IgD-negative memory B cell (primary cell): ENCODE measurements at regions not wholly inside any gene's neighbourhood (a gene's known extent, or its start where the extent isn't known, plus 50 kb on each side); places are given as distances from the start of the nearest gene placed in this dataset.
A peak's percentile ranks its signal among the peaks of the same experiment; 100 is the strongest.
"Not testable (repeated sequence)": the region's sequence is repeated elsewhere in the genome, so short reads cannot be mapped to it uniquely, and the experiment has no call there.

ENCODE experiments used
- H3K27ac Mint-ChIP-seq, 3 donors: one replicate each; pipeline ENCODE4 v1.8.0; 2020 to 2022; ENCODE audit warnings: mild to moderate bottlenecking in 3 of 3, mixed read lengths in 3 of 3, moderate library complexity in 1 of 3
- H3K27me3 Mint-ChIP-seq: one replicate; pipeline ENCODE4 v1.8.0; 2021; ENCODE audit warnings: mixed read lengths
- H3K36me3 Mint-ChIP-seq: one replicate; pipeline ENCODE4 v1.8.0; 2020; ENCODE audit warnings: mild to moderate bottlenecking, mixed read lengths
- H3K4me1 Mint-ChIP-seq, 3 donors: one replicate each; pipeline ENCODE4 v1.8.0; 2020 to 2022; ENCODE audit warnings: mixed read lengths in 3 of 3, mild to moderate bottlenecking in 1 of 3
- H3K4me3 Mint-ChIP-seq, 4 donors: one replicate each; pipeline ENCODE4 v1.8.0; 2020 to 2022; ENCODE audit warnings: mild to moderate bottlenecking in 4 of 4, mixed read lengths in 4 of 4, moderate library complexity in 3 of 4
- H3K9me3 Mint-ChIP-seq, 3 donors: one replicate each; pipeline ENCODE4 v1.8.0; 2020 to 2021; ENCODE audit warnings: mixed read lengths in 3 of 3, mild to moderate bottlenecking in 1 of 3

GRCh38 chr15:31433091-31433490 is 106.5 kb downstream of the KLF13 start:
- peak overlapping the region in 2 of 3 donors; percentile 89 to 94 for H3K27ac Mint-ChIP-seq
- peaks cover 28 to 45% (median 39%) of the 10 kb centered on the region in 3 donors for H3K4me1 Mint-ChIP-seq
- H3K9me3 Mint-ChIP-seq = no peaks in the 10 kb centered on the region
- H3K4me3 Mint-ChIP-seq = no peak overlapping the region
- no peaks in the 10 kb centered on the region for H3K27me3 Mint-ChIP-seq
- H3K36me3 Mint-ChIP-seq = no peaks in the 10 kb centered on the region

- Mint-ChIP-seq H3K4me3 (peak overlapping the region in 2 of 4 donors; percentile 49 to 77), H3K9me3 (no peaks in the 10 kb centered on the region), H3K27ac (peak overlapping the region; percentile 67 to 94 (median 89)), H3K4me1 (peaks cover 32 to 49% (median 44%) of the 10 kb centered on the region in 3 donors), H3K36me3 (no peaks in the 10 kb centered on the region), H3K27me3 (no peaks in the 10 kb centered on the region)
These were observed 106.9 kb downstream of the KLF13 start for GRCh38 chr15:31433574-31433973.

- H3K9me3 Mint-ChIP-seq = no peaks in the 10 kb centered on the region
- peaks cover 36 to 55% (median 47%) of the 10 kb centered on the region in 3 donors for H3K4me1 Mint-ChIP-seq
- no peaks in the 10 kb centered on the region for H3K36me3 Mint-ChIP-seq
- peak overlapping the region; percentile 67 to 94 (median 94) for H3K27ac Mint-ChIP-seq
- H3K4me3 Mint-ChIP-seq = peak overlapping the region; percentile 7 to 92 (median 78)
- no peaks in the 10 kb centered on the region for H3K27me3 Mint-ChIP-seq
These were observed 107.6 kb downstream of the KLF13 start for GRCh38 chr15:31434275-31434587.

GRCh38 chr15:31434588-31435260 is 108.1 kb downstream of the KLF13 start:
- peak overlapping the region; percentile 67 to 94 (median 94) for H3K27ac Mint-ChIP-seq

GRCh38 chr15:31435261-31435911 is 108.8 kb downstream of the KLF13 start:
- Mint-ChIP-seq H3K4me3 (peak overlapping the region; percentile 63 to 92 (median 80)), H3K9me3 (no peaks in the 10 kb centered on the region), H3K27me3 (no peaks in the 10 kb centered on the region), H3K36me3 (no peaks in the 10 kb centered on the region), H3K27ac (peak overlapping the region; percentile 67 to 94 (median 94)), H3K4me1 (peaks cover 32 to 58% (median 49%) of the 10 kb centered on the region in 3 donors)

More at GRCh38 chr15:31434588-31435260, 108.1 kb downstream of the KLF13 start:
- Mint-ChIP-seq H3K4me3 (peak overlapping the region; percentile 63 to 92 (median 80)), H3K9me3 (no peaks in the 10 kb centered on the region), H3K27me3 (no peaks in the 10 kb centered on the region), H3K4me1 (peaks cover 36 to 57% (median 47%) of the 10 kb centered on the region in 3 donors), H3K36me3 (no peaks in the 10 kb centered on the region)

GRCh38 chr15:31435912-31436628 is 109.4 kb downstream of the KLF13 start:
- H3K27ac Mint-ChIP-seq = peak overlapping the region; percentile 67 to 94 (median 94)
- H3K4me1 Mint-ChIP-seq = peaks cover 36 to 60% (median 51%) of the 10 kb centered on the region in 3 donors
- H3K9me3 Mint-ChIP-seq = no peaks in the 10 kb centered on the region
- peak overlapping the region; percentile 63 to 92 (median 80) for H3K4me3 Mint-ChIP-seq
- H3K36me3 Mint-ChIP-seq = no peaks in the 10 kb centered on the region
- H3K27me3 Mint-ChIP-seq = no peaks in the 10 kb centered on the region

- no peaks in the 10 kb centered on the region for H3K36me3 Mint-ChIP-seq
- H3K27ac Mint-ChIP-seq = peak overlapping the region; percentile 62 to 73 (median 71)
- H3K27me3 Mint-ChIP-seq = no peaks in the 10 kb centered on the region
- peaks cover 44 to 62% (median 58%) of the 10 kb centered on the region in 3 donors for H3K4me1 Mint-ChIP-seq
- peak overlapping the region in 2 of 4 donors; percentile 9 to 57 for H3K4me3 Mint-ChIP-seq
- H3K9me3 Mint-ChIP-seq = no peaks in the 10 kb centered on the region
These were observed 111.1 kb downstream of the KLF13 start for GRCh38 chr15:31437686-31438085.

- H3K4me1 Mint-ChIP-seq = peaks cover 50 to 61% (median 56%) of the 10 kb centered on the region in 3 donors
- H3K27me3 Mint-ChIP-seq = no peaks in the 10 kb centered on the region
- H3K36me3 Mint-ChIP-seq = no peaks in the 10 kb centered on the region
- no peaks in the 10 kb centered on the region for H3K9me3 Mint-ChIP-seq
- H3K4me3 Mint-ChIP-seq = peak overlapping the region in 2 of 4 donors; percentile 18 to 75
- peak overlapping the region in 1 of 3 donors; percentile 71 for H3K27ac Mint-ChIP-seq
These were observed 112.1 kb downstream of the KLF13 start for GRCh38 chr15:31438601-31439265.

- Mint-ChIP-seq H3K36me3 (no peaks in the 10 kb centered on the region), H3K9me3 (no peaks in the 10 kb centered on the region), H3K4me1 (peaks cover 52 to 59% (median 54%) of the 10 kb centered on the region in 3 donors), H3K27ac (peak overlapping the region; percentile 10 to 71 (median 53)), H3K4me3 (peak overlapping the region in 3 of 4 donors; percentile 18 to 56 (median 23)), H3K27me3 (no peaks in the 10 kb centered on the region)
These were observed 112.7 kb downstream of the KLF13 start for GRCh38 chr15:31439328-31439727.

GRCh38 chr15:31440216-31440615 is 113.6 kb downstream of the KLF13 start:
- H3K27ac Mint-ChIP-seq, H3K27me3 Mint-ChIP-seq, H3K9me3 Mint-ChIP-seq, H3K36me3 Mint-ChIP-seq: not testable (repeated sequence)
- peak overlapping the region; percentile 72 to 90 (median 78) for H3K4me3 Mint-ChIP-seq
- H3K4me1 Mint-ChIP-seq = peaks cover 44 to 50% (median 47%) of the 10 kb centered on the region in 3 donors

GRCh38 chr15:31440754-31441311 is 114.2 kb downstream of the KLF13 start:
- Mint-ChIP-seq H3K4me1 (peaks cover 38 to 44% (median 41%) of the 10 kb centered on the region in 3 donors), H3K36me3 (no peaks in the 10 kb centered on the region), H3K27me3 (no peaks in the 10 kb centered on the region), H3K9me3 (no peaks in the 10 kb centered on the region), H3K27ac (no peak overlapping the region), H3K4me3 (peak overlapping the region; percentile 72 to 90 (median 79))

GRCh38 chr15:31442226-31442625 is 115.6 kb downstream of the KLF13 start:
- H3K4me1 Mint-ChIP-seq = peaks cover 29 to 36% (median 35%) of the 10 kb centered on the region in 3 donors
- H3K27ac Mint-ChIP-seq = peak overlapping the region in 2 of 3 donors; percentile 18 to 78
- H3K9me3 Mint-ChIP-seq = no peaks in the 10 kb centered on the region
- H3K4me3 Mint-ChIP-seq = peak overlapping the region; percentile 72 to 90 (median 79)
- no peaks in the 10 kb centered on the region for H3K36me3 Mint-ChIP-seq
- H3K27me3 Mint-ChIP-seq = no peaks in the 10 kb centered on the region

GRCh38 chr15:31442699-31443111 is 116.1 kb downstream of the KLF13 start:
- Mint-ChIP-seq H3K27me3 (no peaks in the 10 kb centered on the region), H3K36me3 (no peaks in the 10 kb centered on the region), H3K4me1 (peaks cover 26 to 31% (median 31%) of the 10 kb centered on the region in 3 donors), H3K27ac (peak overlapping the region in 1 of 3 donors; percentile 18), H3K9me3 (no peaks in the 10 kb centered on the region), H3K4me3 (peak overlapping the region in 1 of 4 donors; percentile 77)

- H3K36me3 Mint-ChIP-seq = no peaks in the 10 kb centered on the region
- H3K27ac Mint-ChIP-seq = no peak overlapping the region
- peaks cover 21 to 32% (median 24%) of the 10 kb centered on the region in 3 donors for H3K4me1 Mint-ChIP-seq
- peak overlapping the region in 1 of 4 donors; percentile 38 for H3K4me3 Mint-ChIP-seq
- no peaks in the 10 kb centered on the region for H3K27me3 Mint-ChIP-seq
- peaks cover 0 to 2% (median 0%) of the 10 kb centered on the region in 3 donors for H3K9me3 Mint-ChIP-seq
These were observed 118.2 kb downstream of the KLF13 start for GRCh38 chr15:31444844-31445243.
